ENCODE measurements at regions not wholly inside any gene's neighbourhood (a gene's known extent, or its start where the extent isn't known, plus 50 kb on each side); places are given as distances from the start of the nearest gene placed in this dataset.

GRCh38 chr10:62652114-62652513, 152.4 kb upstream of the ADO start:
- DNase-seq (ENCODE audit: low read depth in 2 of 3, low spot score in 2 of 3) = no peak

DNA sequence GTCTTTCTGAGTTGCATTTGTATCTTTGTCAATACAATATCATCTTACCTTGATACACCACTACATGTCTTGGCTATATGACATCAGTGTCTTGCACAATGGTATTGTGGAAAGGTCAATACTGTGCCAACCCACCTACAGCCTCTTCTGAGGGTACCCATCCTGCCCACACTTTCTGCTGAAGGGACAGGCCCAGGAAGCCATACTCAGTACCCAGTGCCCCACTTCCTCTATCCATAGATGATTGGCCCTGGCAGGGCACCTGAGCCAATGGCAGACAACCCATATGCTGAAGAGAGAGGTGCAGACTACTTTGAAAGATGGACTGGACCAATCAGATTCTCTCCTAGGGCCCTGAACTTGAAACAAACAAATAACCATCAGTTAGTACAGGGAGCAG, 152.0 kb upstream of the ADO start:
- no peak for DNase-seq (ENCODE audit: low read depth in 2 of 3, low spot score in 2 of 3)

GRCh38 chr10:62653254-62653653, 151.3 kb upstream of the ADO start:
- no peak for DNase-seq (ENCODE audit: low read depth in 2 of 3, low spot score in 2 of 3)

- DNase-seq (ENCODE audit: low read depth in 2 of 3, low spot score in 2 of 3) = no peak
Measured at GRCh38 chr10:62654966-62655336, 149.6 kb upstream of the ADO start.

DNA sequence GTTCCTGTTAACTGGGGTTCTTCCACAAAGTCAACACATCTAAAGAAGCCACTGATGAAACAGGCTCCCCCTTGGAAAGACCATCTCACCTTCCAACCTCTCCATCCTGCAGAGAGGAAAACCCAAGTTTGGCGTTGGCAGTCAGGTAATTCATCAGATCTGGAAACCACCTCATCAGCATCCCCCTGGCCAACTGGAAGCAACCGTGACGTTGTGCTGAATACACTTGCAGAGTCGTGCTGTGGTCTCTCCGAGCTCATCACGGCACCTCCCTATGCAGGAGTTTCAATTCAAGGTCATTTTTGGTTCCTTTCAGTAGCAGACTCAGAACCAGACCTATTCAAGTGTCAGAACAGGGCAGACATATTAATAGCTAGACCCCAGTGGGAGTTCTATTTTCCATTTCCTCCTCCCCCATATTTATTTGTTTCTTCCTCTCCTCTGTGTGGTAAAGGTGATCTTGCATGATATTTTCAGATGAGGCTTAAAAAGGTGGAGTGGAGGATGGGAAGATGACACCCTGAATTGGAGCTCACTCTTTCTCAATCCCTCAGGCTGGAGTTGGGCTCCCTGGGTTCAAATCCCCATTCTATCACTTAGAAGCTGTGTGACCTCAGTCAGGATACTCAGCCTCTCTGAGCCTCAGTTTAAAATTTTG, 149.1 kb upstream of the ADO start:
- no peak for DNase-seq (ENCODE audit: low read depth in 2 of 3, low spot score in 2 of 3)

DNA sequence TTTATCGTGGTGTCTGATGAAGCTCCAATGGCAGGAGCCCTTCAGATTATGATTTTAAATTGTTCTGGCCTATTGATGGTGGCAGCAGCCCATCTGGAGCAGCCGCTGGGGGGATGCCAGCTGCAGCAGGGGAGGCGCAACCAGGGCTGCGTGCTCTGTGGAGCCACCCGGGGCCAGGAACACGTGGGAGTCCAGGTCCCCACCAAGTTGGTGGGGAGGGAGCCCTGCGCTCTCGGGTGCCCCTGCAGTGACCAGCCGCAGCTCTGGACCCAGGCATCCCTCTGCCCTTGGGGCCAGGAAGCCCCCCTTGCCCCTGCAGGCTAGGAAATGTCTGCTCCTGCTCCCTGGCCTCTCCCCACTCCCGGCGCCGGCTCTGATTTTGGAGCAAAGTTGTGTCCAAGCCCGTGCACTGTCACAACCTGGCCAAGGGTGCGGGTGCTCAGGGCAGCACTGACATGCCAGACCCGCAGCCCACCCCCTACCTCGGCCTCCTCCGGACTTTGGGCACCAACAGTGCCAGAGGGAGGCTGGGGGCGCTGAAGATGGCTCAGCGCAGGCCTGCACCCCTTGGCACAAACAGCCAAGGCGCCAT, 147.2 kb upstream of the ADO start:
- no peak for DNase-seq (ENCODE audit: low read depth in 2 of 3, low spot score in 2 of 3)

- no peak for DNase-seq (ENCODE audit: low read depth in 2 of 3, low spot score in 2 of 3)
Measured at GRCh38 chr10:62658516-62658915, 146.0 kb upstream of the ADO start.

DNA sequence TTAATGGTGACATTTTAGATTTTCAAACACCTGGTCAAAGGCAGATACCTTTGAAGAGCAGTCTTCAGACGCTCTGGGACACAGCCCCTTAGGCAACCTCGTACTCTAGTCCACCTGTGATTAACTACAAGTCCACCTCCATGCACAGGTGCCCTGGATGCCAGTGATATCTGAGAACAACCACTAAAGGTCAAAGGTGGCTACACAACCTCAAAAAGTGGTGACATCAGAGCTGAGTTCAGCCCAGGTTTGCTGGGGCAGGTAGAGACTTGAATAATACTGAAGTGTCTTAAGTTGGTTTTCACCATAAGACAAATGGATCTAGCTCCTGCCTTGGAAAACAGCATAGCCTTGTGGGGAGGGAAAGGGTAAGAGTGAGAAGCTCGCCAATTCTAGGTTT, 143.4 kb upstream of the ADO start:
- DNase-seq (ENCODE audit: low read depth in 2 of 3, low spot score in 2 of 3) = no peak

GRCh38 chr10:62662486-62662885, 142.0 kb upstream of the ADO start:
- no peak for DNase-seq (ENCODE audit: low read depth in 2 of 3, low spot score in 2 of 3)

GRCh38 chr10:62665771-62666170, 138.7 kb upstream of the ADO start:
- no peak for DNase-seq (ENCODE audit: low read depth in 2 of 3, low spot score in 2 of 3)

GRCh38 chr10:62666275-62666674, 138.2 kb upstream of the ADO start:
- DNase-seq (ENCODE audit: low read depth in 2 of 3, low spot score in 2 of 3) = peak in 1 of 3 donors; percentile 55

DNA sequence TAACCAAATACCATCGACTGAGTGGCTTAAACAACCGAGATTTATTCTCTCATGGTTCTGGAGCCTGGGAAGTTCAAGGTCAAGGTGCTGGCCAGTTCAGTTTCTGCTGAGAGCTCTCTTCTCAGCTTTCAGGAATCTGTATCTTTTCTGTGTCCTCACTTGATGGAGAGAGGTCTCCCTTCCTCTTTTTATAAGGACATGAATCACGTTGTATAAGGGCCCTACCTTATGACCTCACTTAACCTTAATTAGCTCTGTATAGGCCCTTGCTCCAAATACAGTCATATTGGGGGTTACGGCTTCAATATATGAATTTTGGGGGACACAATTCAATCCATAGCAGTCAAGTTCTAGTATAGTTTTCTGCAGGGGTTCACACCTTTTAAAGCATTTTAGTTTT, 135.2 kb upstream of the ADO start:
- no peak for DNase-seq (ENCODE audit: low read depth in 2 of 3, low spot score in 2 of 3)

DNA sequence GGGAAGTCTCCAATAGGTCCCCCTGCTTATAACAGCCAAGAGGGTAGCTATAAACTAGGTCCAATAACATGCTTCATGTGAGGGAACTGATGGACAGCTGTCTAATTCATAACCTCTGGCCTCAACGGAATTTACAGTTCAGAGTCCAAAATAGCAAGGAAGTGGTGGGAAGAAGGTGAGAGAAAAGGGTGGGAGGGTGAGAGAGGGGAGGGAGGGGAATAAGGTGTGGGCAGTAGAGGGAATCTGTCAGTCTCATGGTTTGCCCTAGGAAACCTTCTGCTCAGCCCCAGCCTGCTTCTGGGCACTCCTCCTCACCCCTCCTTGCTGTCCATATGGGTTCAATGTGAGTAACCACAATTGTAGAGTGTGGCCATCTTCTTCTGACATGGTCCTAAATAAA, 133.4 kb upstream of the ADO start:
- DNase-seq (ENCODE audit: low read depth in 2 of 3, low spot score in 2 of 3) = no peak

DNA sequence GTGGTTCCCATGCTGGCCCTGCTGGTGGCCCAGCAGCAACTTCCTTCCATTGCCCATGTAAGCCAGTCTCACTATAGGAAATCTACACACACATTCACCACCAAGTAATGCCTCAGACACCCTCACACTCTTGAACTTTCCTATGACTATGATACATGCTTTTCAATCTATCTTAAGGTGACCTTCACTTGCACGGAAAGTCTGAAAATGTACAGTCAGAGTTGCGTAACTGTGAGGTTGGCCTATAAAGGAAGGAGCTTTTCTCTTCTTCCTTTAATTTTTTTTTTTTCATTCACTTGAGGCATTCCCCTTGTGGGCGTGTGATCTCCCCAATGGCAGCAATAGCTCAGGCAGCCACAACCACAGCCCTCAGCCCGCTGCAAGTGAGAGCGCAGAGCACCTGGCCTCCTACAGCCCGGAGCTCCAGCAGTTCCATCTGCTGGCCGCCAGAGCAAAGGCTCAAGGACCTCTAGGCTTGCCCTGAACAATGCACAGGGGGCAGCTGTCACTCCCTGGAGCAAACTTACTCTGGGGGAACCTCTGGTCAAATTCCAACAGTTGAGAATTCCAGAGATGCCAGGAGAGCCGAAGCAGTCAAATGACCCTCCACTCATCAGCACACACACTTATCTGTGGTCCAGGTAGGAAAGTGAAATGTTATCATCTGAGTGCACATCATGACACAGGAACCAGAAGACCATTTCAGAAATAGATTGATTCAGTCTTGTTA, 123.1 kb upstream of the ADO start:
- DNase-seq (ENCODE audit: low read depth in 2 of 3, low spot score in 2 of 3) = peak in 2 of 3 donors; percentile 70 to 77

GRCh38 chr10:62684911-62685310, 119.6 kb upstream of the ADO start:
- no peak for DNase-seq (ENCODE audit: low read depth in 2 of 3, low spot score in 2 of 3)

DNA sequence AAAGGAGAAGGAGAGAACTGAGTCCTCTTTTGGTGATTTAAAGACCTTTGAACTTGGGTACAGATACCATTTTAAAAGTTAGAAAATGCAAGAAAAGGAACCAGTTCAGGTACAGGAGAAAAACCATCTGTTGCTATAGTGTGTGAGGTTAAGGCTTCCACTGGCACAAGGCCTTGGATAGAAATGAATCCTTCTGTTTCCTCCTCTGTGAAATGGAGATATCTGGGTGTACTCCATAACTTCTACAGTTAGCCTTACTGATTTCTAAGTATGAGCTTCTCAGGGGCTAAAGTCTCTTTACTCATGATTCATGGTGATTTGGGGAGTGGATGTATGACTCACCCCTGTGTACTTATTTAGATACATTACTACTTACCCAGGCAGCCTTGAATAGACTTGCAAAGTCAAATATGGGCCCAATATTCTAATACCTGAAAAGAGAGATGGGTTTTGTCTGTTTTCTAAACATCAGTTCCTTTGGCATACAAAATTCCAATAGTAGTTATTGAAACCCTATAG, 117.2 kb upstream of the ADO start:
- no peak for DNase-seq (ENCODE audit: low read depth in 2 of 3, low spot score in 2 of 3)

DNA sequence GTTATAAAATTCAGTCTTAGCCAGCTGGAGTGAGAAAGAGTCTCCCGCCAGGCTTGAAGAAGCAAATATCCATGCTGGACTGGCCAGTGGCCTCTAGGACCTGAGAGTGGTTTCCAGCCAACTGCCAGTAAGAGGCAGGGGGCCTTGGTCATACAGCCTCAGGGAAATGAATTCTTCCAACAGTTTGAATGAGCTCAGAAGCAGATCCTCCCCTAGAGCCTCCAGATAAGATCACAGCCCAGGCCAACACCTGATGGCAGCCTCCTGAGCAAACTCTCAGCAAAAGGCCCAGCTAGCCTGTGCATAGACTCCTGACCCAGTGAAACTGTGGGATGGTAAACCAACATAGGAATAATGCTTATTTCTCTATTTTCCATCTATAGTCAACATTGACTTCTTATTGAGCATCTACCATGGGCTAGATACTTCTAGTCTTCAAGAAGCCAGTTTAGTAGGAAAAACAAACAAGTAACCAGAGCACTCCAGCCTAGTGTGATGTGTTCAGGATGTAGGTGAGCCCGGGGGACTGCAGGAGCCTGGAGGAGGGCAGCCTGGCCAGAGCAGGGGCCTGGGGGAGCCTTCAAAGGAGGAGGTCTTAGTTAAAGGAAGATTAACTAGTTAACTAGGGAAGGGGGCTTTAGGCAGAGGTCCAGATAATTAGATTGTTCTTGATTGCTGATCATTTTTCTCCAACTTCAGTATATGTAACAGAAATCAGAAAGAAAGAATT, 115.4 kb upstream of the ADO start:
- no peak for DNase-seq (ENCODE audit: low read depth in 2 of 3, low spot score in 2 of 3)

DNA sequence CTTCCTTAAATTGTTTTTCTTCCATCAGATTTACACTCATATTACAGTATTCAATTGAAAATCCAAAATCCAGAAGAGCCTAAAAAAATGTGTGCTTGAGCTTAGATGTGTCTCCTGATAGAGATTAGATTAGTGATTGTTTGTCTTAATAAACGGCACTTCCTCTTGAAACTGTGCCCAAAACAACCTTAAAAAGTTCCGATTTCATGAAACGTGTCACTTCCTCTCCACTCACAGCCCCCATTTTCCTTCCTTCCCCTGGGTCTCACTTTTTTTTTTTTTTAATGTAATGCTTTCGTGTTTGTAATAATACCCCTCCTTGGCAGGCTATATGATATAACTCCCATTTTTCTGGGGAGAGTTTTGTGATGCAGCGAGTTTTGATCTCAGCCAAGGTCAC, 114.8 kb upstream of the ADO start:
- DNase-seq (ENCODE audit: low read depth in 2 of 3, low spot score in 2 of 3) = peak in 1 of 3 donors; percentile 44

DNA sequence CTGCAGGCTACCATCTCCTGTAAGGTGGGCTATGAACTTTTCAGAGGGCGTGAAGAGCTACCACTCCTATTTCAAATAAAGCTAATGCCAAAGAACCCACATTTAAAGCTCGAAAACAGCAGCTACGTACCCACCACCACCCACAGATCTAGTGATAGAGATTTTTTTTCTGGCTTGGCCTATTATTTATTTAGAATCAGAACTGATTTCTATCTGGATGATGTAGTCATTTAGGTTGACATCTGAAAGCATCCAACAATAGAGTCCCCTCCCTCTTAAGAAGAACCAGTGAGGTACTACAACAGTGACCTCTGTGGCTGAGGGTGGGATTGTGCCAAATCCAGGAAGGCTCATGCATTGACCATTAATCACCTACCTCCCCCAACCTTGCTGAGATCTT, 113.8 kb upstream of the ADO start:
- no peak for DNase-seq (ENCODE audit: low read depth in 2 of 3, low spot score in 2 of 3)

DNA sequence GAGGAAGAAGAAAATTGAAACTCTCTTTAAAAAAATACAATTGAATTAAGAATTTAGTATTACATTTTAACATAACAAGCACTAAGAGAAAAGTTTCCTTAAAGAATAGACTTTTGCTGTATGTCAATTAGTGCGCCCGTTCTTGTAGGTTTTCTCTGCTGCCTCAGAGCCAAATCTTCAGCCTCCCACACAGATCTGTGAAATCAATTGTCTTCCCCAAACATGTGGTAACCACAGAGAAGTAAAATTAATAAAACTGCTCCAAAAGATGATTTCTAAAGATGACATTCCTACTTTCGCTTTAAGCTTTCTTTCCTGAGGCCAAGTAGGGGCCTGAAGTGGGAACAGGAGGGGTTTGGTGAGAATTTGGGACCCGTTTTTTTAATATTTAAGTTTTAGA, 113.2 kb upstream of the ADO start:
- no peak for DNase-seq (ENCODE audit: low read depth in 2 of 3, low spot score in 2 of 3)

DNA sequence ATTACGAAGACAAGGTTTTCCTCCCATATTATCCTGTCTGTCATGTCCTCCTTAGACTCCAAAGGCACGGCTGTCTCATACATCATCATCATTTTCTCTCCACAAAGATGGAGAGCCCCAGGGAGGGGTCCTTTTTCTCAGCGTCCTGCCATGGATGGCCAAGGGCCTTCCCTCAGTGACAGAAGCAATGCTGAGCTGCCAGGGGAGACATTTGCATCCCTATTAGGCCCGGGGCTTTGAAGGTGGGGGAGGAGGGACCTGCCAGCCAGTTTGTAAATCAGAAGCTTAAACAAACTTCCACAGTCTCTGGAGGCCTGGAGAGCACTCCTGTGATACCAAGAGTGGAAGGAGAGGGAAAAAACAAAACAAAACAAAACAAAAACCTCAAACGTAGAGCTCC, 112.4 kb upstream of the ADO start:
- DNase-seq (ENCODE audit: low read depth in 2 of 3, low spot score in 2 of 3) = no peak

Measured in hematopoietic multipotent progenitor cell (in vitro differentiated cells).